HepG2 (cell line): ENCODE measurements at regions not wholly inside any gene's neighbourhood (a gene's known extent, or its start where the extent isn't known, plus 50 kb on each side); places are given as distances from the start of the nearest gene placed in this dataset.

Experiments
- ATAC-seq: fragments of 200-7000 bp; cut with Tn5 transposase; 3 replicates; pipeline ENCODE4 v1.9.1; 2020; ENCODE audit warnings: mild to moderate bottlenecking, moderate library complexity
- BruUV-seq: library from RNA; stranded (reverse); fragments of 400-500 nt; replicated peaks from 2 replicates; lab custom pipeline; 2021; lab: Mats Ljungman, UMichigan
- CTCF ChIA-PET: fragments of 300-600 bp; formaldehyde crosslinking; extraction: SDS; loops from one replicate; lab custom pipeline; 2021; ENCODE audit warnings: low total read pairs, inconsistent platforms, low intra/inter-chr PET ratio; lab: Yijun Ruan, JAX
- POLR2A ChIA-PET: fragments of 350-600 bp; sonication (Branson Sonifier 250); formaldehyde crosslinking; loops from one replicate; lab custom pipeline; 2020; ENCODE audit warnings: antibody characterized with exemption, inconsistent platforms; lab: Yijun Ruan, JAX
- DNase-seq: peaks from one replicate; pipeline ENCODE4 v3.0.0-alpha.2; 2015; ENCODE audit warnings: low spot score
- FAIRE-seq: peaks from 3 replicates; lab custom pipeline; 2011; peaks lifted over from hg19 to GRCh38; lab: Jason Lieb, UNC
- H2AFZ ChIP-seq: one replicate; pipeline ENCODE4 v1.6.1; 2011; ENCODE audit warnings: low read length, inconsistent platforms
- H3K27ac ChIP-seq: fragments of 300-600 bp; 3 replicates; pipeline ENCODE4 v1.8.0; 2011; ENCODE audit warnings: mixed run types, mild to moderate bottlenecking, mixed read lengths, low read length, inconsistent platforms; ENCODE audit not compliant: insufficient read depth; ENCODE audit errors: extremely low read length
- H3K27me3 ChIP-seq, 2 experiments: fragments of 200-600 bp in 1 of 2; 2 replicates in 1 of 2; 3 replicates in 1 of 2; pipeline versions ENCODE4 v1.6.0 to v1.8.0; 2011; ENCODE audit warnings: low read length in 2 of 2, mild to moderate bottlenecking in 2 of 2, moderate library complexity in 2 of 2, inconsistent platforms in 1 of 2; ENCODE audit not compliant: insufficient read depth in 2 of 2, control insufficient read depth in 1 of 2
- H3K36me3 ChIP-seq, 2 experiments: fragments of 200-600 bp in 1 of 2; replicated peaks in 1 of 2; 2 replicates in 1 of 2; 3 replicates in 1 of 2; pipeline versions ENCODE4 v1.5.1 to v1.8.0; 2011; ENCODE audit warnings: low read length in 2 of 2, inconsistent platforms in 1 of 2; ENCODE audit not compliant: insufficient read depth in 2 of 2, control insufficient read depth in 1 of 2
- H3K4me1 ChIP-seq: 2 replicates; pipeline ENCODE4 v1.5.1; 2012; ENCODE audit warnings: low read length, inconsistent platforms; ENCODE audit not compliant: insufficient read depth
- H3K4me2 ChIP-seq: 2 replicates; pipeline ENCODE4 v1.6.0; 2011; ENCODE audit warnings: low read depth, low read length, inconsistent platforms
- H3K4me3 ChIP-seq, 3 experiments: fragments of 200-600 bp in 1 of 3; sonication (generic), shearing (Covaris generic) in 1 of 3; replicated peaks in 1 of 3; 2 replicates each; pipeline ENCODE4 v1.5.1; 2011 to 2016; ENCODE audit warnings: low read length in 3 of 3, inconsistent platforms in 2 of 3, low read depth in 2 of 3, mild to moderate bottlenecking in 2 of 3, control low read depth in 1 of 3, mixed read lengths in 1 of 3; ENCODE audit not compliant: insufficient read depth in 1 of 3
- H3K79me2 ChIP-seq: one replicate; pipeline ENCODE4 v1.6.1; 2011; ENCODE audit warnings: low read length, inconsistent platforms; ENCODE audit not compliant: insufficient read depth
- H3K9ac ChIP-seq: 2 replicates; pipeline ENCODE4 v1.6.0; 2011; ENCODE audit warnings: mild to moderate bottlenecking, low read depth, low read length, inconsistent platforms; ENCODE audit not compliant: insufficient read depth
- H3K9me3 ChIP-seq: 2 replicates; pipeline ENCODE4 v1.5.1; 2012; ENCODE audit warnings: mild to moderate bottlenecking, low read length
- H4K20me1 ChIP-seq: 2 replicates; pipeline ENCODE4 v1.6.0; 2011; ENCODE audit warnings: inconsistent platforms, mild to moderate bottlenecking, low read length, moderate library complexity; ENCODE audit not compliant: insufficient read depth
- ELF1 ChIP-seq: sonication (generic); formaldehyde crosslinking; IDR thresholded peaks from 2 replicates; pipeline ENCODE4 v1.4.0; 2020; ENCODE audit warnings: missing genetic modification reagents
- GFI1 ChIP-seq: sonication (generic); formaldehyde crosslinking; IDR thresholded peaks from 2 replicates; pipeline ENCODE4 v1.5.0; 2020; ENCODE audit warnings: missing genetic modification reagents, mild to moderate bottlenecking, borderline replicate concordance
- MTA3 ChIP-seq: sonication (generic); formaldehyde crosslinking; IDR thresholded peaks from 2 replicates; pipeline ENCODE4 v1.4.0; 2020; ENCODE audit warnings: missing genetic modification reagents
- TEAD3 ChIP-seq: optimal IDR thresholded peaks from 2 replicates; pipeline ENCODE3; 2016; ENCODE audit warnings: borderline replicate concordance
- THAP11 ChIP-seq: IDR thresholded peaks from 2 replicates; pipeline ENCODE4 v1.6.1; 2016; ENCODE audit warnings: missing biosample characterization, missing genetic modification reagents
- ZNF331 ChIP-seq: sonication (generic); formaldehyde crosslinking; IDR thresholded peaks from 2 replicates; pipeline ENCODE4 v1.4.0; 2020; ENCODE audit warnings: missing genetic modification reagents
- ZNF354B ChIP-seq: sonication (generic); formaldehyde crosslinking; IDR thresholded peaks from 2 replicates; pipeline ENCODE4 v1.8.0; 2022; ENCODE audit warnings: mild to moderate bottlenecking, missing genetic modification reagents
- ZNF660 ChIP-seq: sonication (generic); formaldehyde crosslinking; IDR thresholded peaks from 2 replicates; pipeline ENCODE4 v1.5.1; 2020; ENCODE audit warnings: mild to moderate bottlenecking, low read depth, missing genetic modification reagents, borderline replicate concordance
- WGBS: methylation state at CpG from one replicate; pipeline ENCODE4 v1.1.6; 2017; ENCODE audit warnings: low lambda C conversion rate; 5-methylcytosine and 5-hydroxymethylcytosine counted together
- in situ Hi-C: cut with HindIII; loops from 2 replicates; pipeline ENCODE4 v1.10.0; 2017; ENCODE audit warnings: low pct_unique_long_range_greater_than_20kb; ENCODE audit not compliant: extremely low pct_ligation_motif_present
- intact Hi-C: fragments of 100-400 bp; cut with micrococcal nuclease; formaldehyde crosslinking; loops from one replicate; pipeline ENCODE4 v1.10.0; 2022; ENCODE audit not compliant: unreplicated experiment
- TF ChIP-seq, protein P1 (sequence below): sonication (generic); formaldehyde crosslinking; IDR thresholded peaks from 2 replicates; pipeline ENCODE4 v1.4.0; 2020; ENCODE audit warnings: missing genetic modification reagents, low read depth, mild to moderate bottlenecking, borderline replicate concordance

DNA sequence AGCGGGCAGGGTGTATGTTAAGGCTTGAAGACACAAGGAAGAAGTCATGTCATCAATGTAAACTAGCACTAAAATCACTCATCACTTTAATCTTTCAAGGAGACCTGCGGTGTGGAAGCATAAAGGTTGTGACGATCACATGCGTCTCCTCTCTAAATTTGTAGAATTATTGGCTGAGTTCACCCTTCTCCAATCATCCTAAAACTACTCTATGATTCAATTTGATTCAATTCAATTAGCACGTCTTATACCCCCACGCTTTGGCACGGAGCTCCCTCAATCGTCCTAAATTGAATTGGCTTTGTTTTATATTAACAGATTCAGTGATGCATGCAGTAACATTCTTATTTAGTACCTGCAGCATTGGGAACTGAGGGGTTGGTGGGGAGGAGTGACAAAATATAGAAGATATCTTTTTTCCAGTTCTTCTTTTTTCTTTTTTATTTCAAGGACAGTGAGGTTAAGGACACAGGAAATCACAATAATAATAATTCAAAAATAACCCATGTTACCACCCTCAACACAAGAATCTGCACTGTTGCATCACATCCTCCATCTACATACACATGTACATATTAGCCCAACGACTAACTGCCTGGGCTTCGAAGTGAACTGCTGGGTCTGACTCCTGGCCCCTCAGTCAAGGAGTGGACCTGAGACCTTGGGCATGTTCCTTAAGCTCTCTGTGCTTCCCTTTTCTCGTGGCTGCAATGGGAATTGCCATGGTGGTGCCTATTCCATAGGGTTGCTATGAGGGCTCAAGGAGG is 86.5 kb downstream of the LSM5 start (continued):
- no peak for TF ChIP-seq ELF1

DNA sequence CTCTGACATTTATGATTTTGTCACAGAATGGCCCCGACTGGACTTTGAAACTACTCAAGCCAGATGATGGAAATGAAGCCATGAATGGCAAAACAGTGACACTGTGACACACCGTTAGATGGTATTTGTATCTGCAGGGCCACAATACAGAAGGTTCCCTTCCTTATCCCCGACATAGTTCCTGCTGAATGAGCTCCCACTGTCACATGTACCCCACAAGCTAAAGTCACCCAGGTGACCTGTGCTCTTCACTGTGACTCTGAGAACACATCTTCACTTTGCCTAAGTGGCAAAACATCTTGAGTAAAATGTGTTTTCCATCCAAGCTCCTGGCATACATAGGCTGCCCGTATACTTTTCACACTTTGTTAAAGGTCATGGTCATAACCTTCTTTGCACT is 89.5 kb downstream of the LSM5 start:
- no peak overlapping the region for H3K4me2 ChIP-seq
- WGBS = 22% methylated on average over 4 of the region's 4 CpGs
- FAIRE-seq (no peak), DNase-seq (no peak), ATAC-seq (no peak)
- no peak overlapping the region for H3K27ac ChIP-seq
- intact Hi-C loops = no loop called here
- H3K4me1 ChIP-seq = no peaks in the 10 kb centered on the region
- no peaks in the 10 kb centered on the region for H4K20me1 ChIP-seq
- no TSS peak for BruUV-seq
- H2AFZ ChIP-seq = no peak overlapping the region
- ChIA-PET CTCF (no interaction called here), POLR2A (no interaction called here)
- no peaks in the 10 kb centered on the region for H3K36me3 ChIP-seq
- H3K9ac ChIP-seq = no peak overlapping the region
- no peaks in the 10 kb centered on the region for H3K9me3 ChIP-seq
- no peaks in the 10 kb centered on the region for H3K79me2 ChIP-seq
- in situ Hi-C loops = no loop called here
- no peak overlapping the region for H3K4me3 ChIP-seq
- H3K27me3 ChIP-seq = no peaks in the 10 kb centered on the region; a peak in 1 of 5 replicates
- TF ChIP-seq THAP11 (CRISPR knock-in tag) = no peak
- TF ChIP-seq ZNF660 = no peak
- TF ChIP-seq ZNF331 = no peak
- TF ChIP-seq MTA3 (CRISPR knock-in tag) = no peak
- TF ChIP-seq ZNF354B (CRISPR knock-in tag) = no peak
- TF ChIP-seq GFI1 (CRISPR knock-in tag) = no peak
- TF ChIP-seq TEAD3 (CRISPR knock-in tag) = no peak
- TF ChIP-seq, protein P1, sequence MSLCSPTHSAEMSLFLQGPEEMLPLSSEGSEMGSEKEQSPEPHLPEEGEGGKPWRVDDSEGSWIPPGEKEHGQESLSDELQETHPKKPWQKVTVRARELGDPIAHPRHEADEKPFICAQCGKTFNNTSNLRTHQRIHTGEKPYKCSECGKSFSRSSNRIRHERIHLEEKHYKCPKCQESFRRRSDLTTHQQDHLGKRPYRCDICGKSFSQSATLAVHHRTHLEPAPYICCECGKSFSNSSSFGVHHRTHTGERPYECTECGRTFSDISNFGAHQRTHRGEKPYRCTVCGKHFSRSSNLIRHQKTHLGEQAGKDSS = no peak
